ENCODE measurements at regions not wholly inside any gene's neighbourhood (a gene's known extent, or its start where the extent isn't known, plus 50 kb on each side); places are given as distances from the start of the nearest gene placed in this dataset.
"Not testable (repeated sequence)": the region's sequence is repeated elsewhere in the genome, so short reads cannot be mapped to it uniquely, and the experiment has no call there.

GRCh38 chr11:86145439-86146156 lies 76.7 kb upstream of the PICALM start:
- no peak for DNase-seq

DNA sequence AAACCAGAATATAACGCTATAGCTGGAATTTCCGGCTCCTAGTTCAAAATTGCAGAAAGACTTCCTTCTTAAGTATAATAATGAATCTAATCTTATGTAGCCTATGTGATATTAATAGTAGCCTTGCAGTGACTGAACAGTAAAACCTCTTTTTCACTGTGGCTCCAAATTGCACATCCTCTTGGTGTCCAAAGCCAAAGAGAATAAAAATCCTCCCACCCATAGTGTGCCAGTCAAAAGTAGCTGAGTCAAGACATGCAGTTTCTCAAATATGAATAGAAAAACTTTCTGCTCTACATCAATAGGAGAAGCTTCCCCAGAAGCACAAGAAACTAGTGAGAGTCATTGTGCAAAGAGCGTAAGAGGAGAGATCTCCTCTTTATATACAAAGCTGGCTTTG lies 76.0 kb upstream of the PICALM start:
- no peak for DNase-seq

DNA sequence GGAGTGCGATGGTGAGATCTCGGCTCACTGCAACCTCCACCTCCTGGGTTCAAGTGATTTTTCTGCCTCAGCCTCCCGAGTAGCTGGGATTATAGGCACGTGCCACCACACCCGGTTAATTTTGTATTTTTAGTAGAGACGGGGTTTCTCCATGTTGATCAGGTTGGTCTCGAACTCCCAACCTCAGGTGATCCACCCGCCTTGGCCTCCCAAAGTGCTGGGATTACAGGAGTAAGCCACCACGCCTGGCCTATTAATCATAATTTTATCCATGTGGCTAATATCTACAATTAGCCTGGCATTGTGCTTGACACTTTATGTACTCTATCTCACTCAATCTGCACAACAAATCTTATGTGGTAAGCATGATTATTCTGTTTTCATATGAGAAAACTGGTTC lies 75.2 kb upstream of the PICALM start:
- DNase-seq: not testable (repeated sequence)

GRCh38 chr11:86143087-86144030 lies 74.5 kb upstream of the PICALM start:
- DNase-seq: no peak

DNA sequence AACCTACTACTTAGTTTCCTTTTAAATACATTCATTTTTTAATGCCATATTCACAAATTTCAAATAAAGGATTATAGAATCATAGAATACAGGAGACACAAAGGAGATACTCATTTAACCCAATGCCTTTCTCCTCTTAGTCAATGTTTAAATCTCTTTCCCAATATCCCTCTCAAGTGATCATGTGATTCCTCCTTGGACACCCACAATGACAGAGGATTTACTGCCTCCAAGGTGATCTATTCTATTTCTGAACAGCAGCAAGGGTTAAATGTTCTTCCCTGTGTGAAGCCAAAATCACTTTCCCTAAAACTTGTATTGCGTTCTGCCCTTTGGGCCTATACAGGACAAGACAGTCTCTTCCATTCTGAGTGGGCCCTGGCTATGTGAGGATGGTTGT lies 73.3 kb upstream of the PICALM start:
- no peak for DNase-seq

DNA sequence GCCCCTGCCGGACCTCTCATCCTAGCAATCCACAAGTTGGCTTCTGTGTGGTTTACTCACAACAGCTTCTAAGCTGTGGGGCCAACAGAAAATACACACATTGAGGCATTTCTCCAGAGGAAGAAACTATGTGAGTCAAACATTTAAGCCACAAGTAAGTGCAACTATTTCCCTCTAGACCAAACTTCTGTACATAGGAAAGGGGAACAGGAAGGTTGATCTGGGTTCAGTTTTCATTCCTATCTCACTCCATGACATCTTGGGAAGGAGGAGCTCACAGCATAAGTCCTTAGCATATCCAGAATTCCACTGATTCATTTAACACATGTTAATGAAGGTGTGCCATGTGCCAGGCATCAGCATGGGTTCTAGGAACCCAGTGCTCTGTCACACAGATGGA lies 72.8 kb upstream of the PICALM start:
- DNase-seq: peak in 1 of 2 donors; percentile 24

GRCh38 chr11:86140334-86140990 lies 71.6 kb upstream of the PICALM start:
- DNase-seq: no peak

DNA sequence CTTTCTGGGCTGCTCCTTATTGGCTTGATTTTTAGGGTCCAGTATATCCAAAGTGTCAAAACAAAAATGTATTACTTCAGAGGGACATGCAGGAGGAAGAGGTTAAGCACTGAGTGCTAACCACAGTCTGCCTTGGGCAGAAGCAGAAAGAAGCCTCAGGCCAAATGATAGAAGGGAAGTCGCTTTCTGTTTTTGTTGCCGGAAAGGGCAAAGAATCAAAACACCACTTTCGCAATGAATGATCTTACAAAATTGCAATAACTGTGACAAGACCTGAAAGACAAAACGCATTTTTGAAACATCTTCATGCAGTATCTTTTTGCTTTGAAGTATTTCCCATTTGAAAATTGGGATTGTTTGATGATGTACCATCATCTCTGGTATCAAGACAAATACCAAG lies 70.1 kb upstream of the PICALM start:
- peak in 1 of 2 donors; percentile 60 for DNase-seq

DNA sequence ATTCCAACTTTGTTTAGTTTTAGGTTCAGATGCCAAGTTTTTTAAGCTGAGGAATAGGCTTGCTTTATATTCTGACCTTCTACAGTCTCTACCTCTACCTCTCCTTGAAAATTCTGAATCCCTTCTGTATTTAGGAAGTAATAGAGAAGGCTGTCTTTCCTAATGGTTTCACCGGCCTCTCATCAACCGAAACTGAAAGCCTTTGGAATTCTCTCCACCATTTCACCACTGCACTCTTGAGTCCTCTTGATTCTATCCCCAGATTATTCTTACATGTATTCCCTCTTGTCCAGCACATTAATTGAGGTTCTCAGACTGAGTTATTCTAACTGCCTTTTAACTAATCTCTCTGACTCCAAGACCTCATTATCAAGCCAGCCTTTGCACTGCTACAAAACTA lies 67.7 kb upstream of the PICALM start:
- no peak for DNase-seq

GRCh38 chr11:86135319-86135714 lies 66.4 kb upstream of the PICALM start:
- DNase-seq: no peak

DNA sequence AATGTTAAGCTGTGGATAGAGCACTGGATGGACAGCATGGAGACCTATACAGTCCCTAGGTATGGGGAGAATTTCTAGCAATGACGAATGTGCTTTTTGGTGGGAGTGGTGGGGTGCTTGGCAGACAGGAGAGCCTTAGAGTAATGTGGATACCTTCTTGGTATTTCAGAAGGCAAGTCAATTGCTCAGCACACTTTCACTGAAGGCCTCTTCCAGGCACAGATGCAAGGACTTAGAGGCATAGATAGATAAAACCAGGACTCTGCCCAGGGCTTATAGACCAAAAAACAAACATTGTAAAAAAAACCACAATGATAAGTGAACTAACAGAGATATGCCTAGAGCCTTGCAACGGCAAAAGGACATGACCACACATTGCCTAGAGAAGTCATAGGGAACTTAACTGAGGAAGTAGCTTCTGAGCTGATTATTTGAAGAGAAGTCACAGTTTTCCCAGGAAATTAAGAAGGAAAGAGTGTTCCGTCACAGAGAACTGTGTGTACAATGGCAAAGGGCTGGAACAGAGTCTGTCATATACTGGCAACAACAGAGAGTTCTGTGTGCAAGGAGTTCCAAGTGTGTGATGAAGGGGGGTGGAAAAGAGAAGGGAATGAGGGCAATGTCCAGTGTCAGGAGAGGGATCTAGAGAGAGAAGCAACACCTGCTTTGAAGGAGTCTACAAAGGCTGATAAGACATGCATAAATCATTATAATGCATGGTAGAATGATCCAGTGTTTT lies 65.9 kb upstream of the PICALM start:
- no peak for DNase-seq

DNA sequence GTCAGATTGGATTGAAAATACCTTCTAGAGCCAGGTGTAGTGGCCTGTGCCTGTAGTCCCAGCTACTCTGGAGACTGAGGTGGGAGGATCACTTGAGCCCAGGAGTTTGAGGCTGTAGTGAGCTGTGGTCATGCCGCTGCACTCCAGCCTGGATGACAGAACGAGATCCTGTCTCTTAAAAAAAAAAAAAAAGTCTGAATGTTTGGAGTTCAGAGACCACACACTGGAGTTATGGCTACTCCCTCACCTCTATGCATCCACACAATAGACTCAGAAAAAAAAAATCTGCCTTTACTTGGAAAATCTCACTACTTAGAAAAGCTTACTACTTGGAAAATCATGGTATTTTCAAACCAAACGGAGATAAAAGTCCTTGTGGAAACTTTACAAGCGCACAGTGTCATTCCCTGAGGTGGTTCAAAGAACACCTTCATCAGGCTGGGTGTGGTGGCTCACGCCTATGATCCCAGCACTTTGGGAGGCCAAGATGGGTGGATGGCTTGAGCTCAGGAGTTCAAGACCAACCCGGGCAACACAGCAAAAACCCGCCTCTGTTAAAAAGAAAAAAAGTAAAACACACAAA lies 63.9 kb upstream of the PICALM start:
- no peak for DNase-seq

DNA sequence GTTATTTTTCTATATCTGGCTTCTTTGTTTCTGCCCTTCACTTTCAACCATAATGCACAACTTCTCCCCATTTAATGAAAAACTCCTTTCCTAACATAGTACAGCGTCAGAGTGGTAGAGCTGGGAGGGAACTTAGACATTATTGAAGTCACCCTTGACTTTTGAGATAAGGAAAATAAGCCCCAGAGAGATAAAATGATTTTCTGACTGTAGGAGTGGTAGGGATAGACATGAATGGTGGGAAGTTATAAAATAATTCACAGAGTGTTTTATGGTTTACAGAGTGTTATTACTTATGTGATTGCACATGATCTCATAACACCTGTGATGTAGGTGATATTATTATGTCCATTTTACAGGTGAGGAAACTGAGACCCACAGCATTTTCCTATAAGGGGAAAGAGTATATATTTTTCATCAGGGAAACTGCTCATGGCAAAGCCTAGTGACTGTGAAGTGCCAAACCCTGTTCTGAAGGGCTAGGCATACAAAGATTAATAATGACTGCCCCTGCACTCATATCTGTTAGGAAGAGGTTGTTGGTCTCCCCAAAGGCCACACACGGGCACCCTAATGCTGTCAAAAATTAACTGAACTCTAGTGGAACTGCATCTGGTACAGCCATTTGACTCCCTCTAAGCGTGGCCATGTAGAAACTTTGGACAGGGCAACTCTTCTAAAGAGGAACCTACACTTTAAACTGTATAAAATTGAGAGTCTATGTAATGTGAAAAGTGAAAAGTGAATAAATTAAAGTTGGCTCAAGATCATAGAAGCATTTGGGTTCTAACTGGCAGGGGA lies 61.1 kb upstream of the PICALM start:
- DNase-seq: no peak

DNA sequence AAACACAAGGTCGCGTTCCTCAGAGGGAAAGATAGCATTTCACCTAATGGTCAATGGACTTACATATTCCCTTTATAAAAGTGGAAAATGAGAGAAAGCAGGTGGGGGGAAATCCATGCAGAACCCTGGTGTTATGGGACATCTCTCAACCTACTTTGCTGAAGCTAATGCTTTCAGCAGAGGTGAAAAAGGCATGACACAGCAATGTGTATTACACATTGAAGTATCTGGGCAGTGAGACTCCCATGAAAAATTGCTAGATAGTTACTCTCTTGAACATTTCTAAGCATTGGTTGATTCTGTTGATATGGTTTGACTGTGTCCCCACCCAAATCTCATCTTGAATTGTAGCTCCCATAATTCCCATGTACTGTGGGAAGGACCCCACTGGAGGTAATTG lies 60.0 kb upstream of the PICALM start:
- no peak for DNase-seq

DNA sequence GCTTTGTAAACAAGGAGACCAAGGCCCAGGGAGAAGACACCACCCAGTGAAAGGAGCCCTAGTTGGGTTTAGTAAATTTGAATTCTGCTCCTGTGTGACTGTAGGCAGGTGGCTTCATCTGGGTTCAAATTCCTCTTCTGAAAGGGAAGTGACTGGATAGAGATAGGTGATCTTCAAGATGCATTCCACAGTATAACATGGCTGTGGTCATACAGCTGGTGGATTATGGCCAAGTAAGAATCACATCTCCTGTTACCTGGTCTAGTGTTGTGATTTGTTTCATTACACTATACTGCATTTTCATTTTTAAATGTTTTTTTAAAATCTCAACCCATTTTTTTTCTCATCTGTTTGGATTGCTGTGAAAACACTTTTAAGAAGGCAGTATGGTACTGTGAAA lies 58.0 kb upstream of the PICALM start:
- no peak for DNase-seq

GRCh38 chr11:86124251-86125233 lies 55.7 kb upstream of the PICALM start:
- no peak for DNase-seq

DNA sequence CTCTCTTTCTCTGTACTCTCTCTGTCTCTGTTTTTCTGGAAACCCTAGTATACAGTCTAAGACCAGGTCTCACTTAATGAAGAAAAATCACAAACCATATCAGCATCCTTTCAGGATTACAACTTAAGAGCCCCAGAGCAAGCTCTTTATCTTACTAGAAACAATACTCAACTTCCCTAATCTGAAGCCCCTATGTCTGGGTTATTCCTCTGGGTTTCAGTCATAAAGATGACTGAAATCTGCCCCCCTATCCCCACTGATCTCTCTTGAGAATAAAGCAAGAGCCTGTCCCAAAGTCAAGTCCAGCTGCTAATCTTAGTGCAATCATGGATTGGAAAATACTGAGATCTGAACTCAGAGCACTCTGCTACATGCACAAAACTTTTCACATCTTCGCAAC lies 53.9 kb upstream of the PICALM start:
- DNase-seq: no peak

- DNase-seq: no peak
Observed at GRCh38 chr11:86120807-86121206, 51.9 kb upstream of the PICALM start.

GRCh38 chr11:86119906-86120305 lies 51.0 kb upstream of the PICALM start:
- no peak for DNase-seq

GRCh38 chr11:86119077-86119476 lies 50.2 kb upstream of the PICALM start:
- no peak for DNase-seq

All from bone marrow (tissue), 2 donors.